GM12878 (cell line): ENCODE measurements at regions not wholly inside any gene's neighbourhood (a gene's known extent, or its start where the extent isn't known, plus 50 kb on each side); places are given as distances from the start of the nearest gene placed in this dataset.

Experiments used
- ATAC-seq: fragments of 200-7000 bp; cut with Tn5 transposase; 3 replicates; pipeline ENCODE4 v1.9.1; 2020; ENCODE audit warnings: mild to moderate bottlenecking, moderate library complexity
- BruUV-seq: library from RNA; stranded (reverse); fragments of 400-500 nt; replicated peaks from 2 replicates; lab custom pipeline; 2021; lab: Mats Ljungman, UMichigan
- CTCF ChIA-PET: fragments of 300-600 bp; sonication (Branson Sonifier 250); formaldehyde crosslinking; extraction: SDS; loops from one replicate; lab custom pipeline; 2021; ENCODE audit warnings: inconsistent platforms; lab: Yijun Ruan, JAX
- POLR2A ChIA-PET: fragments of 350-600 bp; formaldehyde crosslinking; extraction: SDS; loops from one replicate; lab custom pipeline; 2021; ENCODE audit warnings: inconsistent platforms; lab: Charles Lee
- RAD21 ChIA-PET: fragments of 300-600 bp; sonication (Branson Sonifier 250); formaldehyde crosslinking; loops from one replicate; lab custom pipeline; 2023; ENCODE audit warnings: antibody characterized with exemption; ENCODE audit not compliant: unreplicated experiment; lab: Charles Lee
- SMC1A ChIA-PET: fragments of 300-600 bp; sonication (Branson Sonifier 250); formaldehyde crosslinking; loops from one replicate; lab custom pipeline; 2023; ENCODE audit not compliant: unreplicated experiment, uncharacterized antibody; lab: Charles Lee
- DNase-seq: peaks from one replicate; pipeline ENCODE4 v3.0.0-alpha.2; 2011; ENCODE audit warnings: low read depth, low spot score
- FAIRE-seq: peaks from 3 replicates; lab custom pipeline; 2011; peaks lifted over from hg19 to GRCh38; lab: Jason Lieb, UNC
- H2AFZ ChIP-seq: 2 replicates; pipeline ENCODE4 v1.6.0; 2011; ENCODE audit warnings: low read depth, low read length, control low read depth; ENCODE audit not compliant: control insufficient read depth
- H3K27ac ChIP-seq: 2 replicates; pipeline ENCODE4 v1.5.1; 2011; ENCODE audit warnings: control low read depth; ENCODE audit not compliant: control insufficient read depth, insufficient read depth
- H3K27me3 ChIP-seq, 2 experiments: replicated peaks in 1 of 2; 2 replicates each; pipeline versions ENCODE4 v1.6.0 to v1.6.1; 2011; ENCODE audit warnings: low read length in 1 of 2; ENCODE audit not compliant: control insufficient read depth in 2 of 2, insufficient read depth in 2 of 2
- H3K36me3 ChIP-seq, 2 experiments: 2 replicates each; pipeline ENCODE4 v1.5.1; 2011; ENCODE audit warnings: low read length in 1 of 2; ENCODE audit not compliant: control insufficient read depth in 2 of 2, insufficient read depth in 2 of 2
- H3K4me1 ChIP-seq: 2 replicates; pipeline ENCODE4 v1.6.1; 2011; ENCODE audit warnings: mild to moderate bottlenecking, low read length, moderate library complexity, mixed read lengths; ENCODE audit not compliant: control insufficient read depth, insufficient read depth
- H3K4me2 ChIP-seq: 2 replicates; pipeline ENCODE4 v1.6.0; 2011; ENCODE audit warnings: control low read depth; ENCODE audit not compliant: control insufficient read depth, insufficient read depth
- H3K4me3 ChIP-seq: fragments of 200-600 bp; sonication (generic); 2 replicates; pipeline ENCODE4 v1.5.1; 2016
- H3K79me2 ChIP-seq: 2 replicates; pipeline ENCODE4 v1.6.0; 2011; ENCODE audit warnings: low read length; ENCODE audit not compliant: control insufficient read depth, insufficient read depth
- H3K9ac ChIP-seq: 2 replicates; pipeline ENCODE4 v1.8.0; 2011; ENCODE audit warnings: low read length, control low read depth, mixed read lengths; ENCODE audit not compliant: control insufficient read depth, insufficient read depth
- H3K9me3 ChIP-seq: replicated peaks from 3 replicates; pipeline ENCODE4 v1.5.1; 2011; ENCODE audit warnings: mild to moderate bottlenecking, low read length; ENCODE audit not compliant: control insufficient read depth, insufficient read depth
- H4K20me1 ChIP-seq: 2 replicates; pipeline ENCODE4 v1.6.0; 2011; ENCODE audit not compliant: control insufficient read depth, insufficient read depth
- ASH2L ChIP-seq: fragments of 300-600, 200-600 bp; sonication (generic); IDR thresholded peaks from 2 replicates; pipeline ENCODE4 v1.6.1; 2017; ENCODE audit warnings: low read depth, mild to moderate bottlenecking, borderline replicate concordance
- ATF3 ChIP-seq: IDR thresholded peaks from 2 replicates; pipeline ENCODE4 v1.6.1; 2011; ENCODE audit warnings: low read depth, mild to moderate bottlenecking, low read length, moderate library complexity, borderline replicate concordance; ENCODE audit errors: extremely low read depth
- DPF2 ChIP-seq: fragments of 450-650 bp; IDR thresholded peaks from 2 replicates; pipeline ENCODE4 v1.6.1; 2017; ENCODE audit warnings: mild to moderate bottlenecking
- HDAC6 ChIP-seq: fragments of 200-600 bp; sonication (generic); IDR thresholded peaks from one replicate; pipeline ENCODE4 v1.8.0; 2017; ENCODE audit warnings: antibody characterized with exemption; ENCODE audit not compliant: unreplicated experiment
- IRF5 ChIP-seq: fragments of 450-650 bp; IDR thresholded peaks from 2 replicates; pipeline ENCODE4 v1.6.1; 2017; ENCODE audit warnings: borderline replicate concordance
- MEF2A ChIP-seq: IDR thresholded peaks from 2 replicates; pipeline ENCODE4 v1.6.1; 2011; ENCODE audit warnings: low read depth, mild to moderate bottlenecking, low read length, moderate library complexity; ENCODE audit not compliant: insufficient read depth
- NBN ChIP-seq: fragments of 450-650 bp; IDR thresholded peaks from 2 replicates; pipeline ENCODE4 v1.6.1; 2016
- PAX8 ChIP-seq: fragments of 450-650 bp; IDR thresholded peaks from 2 replicates; pipeline ENCODE4 v1.6.1; 2017; ENCODE audit warnings: mild to moderate bottlenecking, moderate library complexity
- POLR2AphosphoS5 ChIP-seq: IDR thresholded peaks from 2 replicates; pipeline ENCODE4 v1.6.1; 2011; ENCODE audit warnings: mild to moderate bottlenecking, low read length, inconsistent platforms
- RFX5 ChIP-seq: IDR thresholded peaks from 2 replicates; pipeline ENCODE4 v1.6.1; 2011; ENCODE audit warnings: low read depth, low read length, improper control_type of control experiment
- RUNX3 ChIP-seq: IDR thresholded peaks from 2 replicates; pipeline ENCODE4 v1.6.1; 2012; ENCODE audit warnings: low read length, inconsistent platforms
- SP1 ChIP-seq: IDR thresholded peaks from one replicate; pipeline ENCODE4 v1.6.1; 2011; ENCODE audit warnings: low read depth, low read length
- SUZ12 ChIP-seq: fragments of 200-600 bp; sonication (generic); IDR thresholded peaks from one replicate; pipeline ENCODE4 v1.6.1; 2018; ENCODE audit warnings: antibody characterized with exemption, mild to moderate bottlenecking; ENCODE audit not compliant: unreplicated experiment
- TCF3 ChIP-seq: IDR thresholded peaks from 2 replicates; pipeline ENCODE4 v1.6.1; 2012; ENCODE audit warnings: low read depth, mild to moderate bottlenecking, low read length, borderline replicate concordance; ENCODE audit not compliant: insufficient read depth
- ZBTB11 ChIP-seq: fragments of 450-650 bp; formaldehyde crosslinking; IDR thresholded peaks from 2 replicates; pipeline ENCODE4 v1.5.0; 2022; ENCODE audit warnings: mild to moderate bottlenecking, missing genetic modification characterization
- WGBS: methylation state at CpG from one replicate; pipeline ENCODE4 v1.1.6; 2016; ENCODE audit warnings: low lambda C conversion rate; ENCODE audit not compliant: insufficient replicate concordance, insufficient coverage; ENCODE audit errors: missing lambda C conversion rate; 5-methylcytosine and 5-hydroxymethylcytosine counted together
- in situ Hi-C: fragments of 300-500 bp; cut with MboI; formaldehyde crosslinking; loops from 9 replicates; pipeline ENCODE4 v1.14.3; 2018; ENCODE audit warnings: mixed read lengths
- intact Hi-C: fragments of 100-400 bp; cut with micrococcal nuclease; formaldehyde crosslinking; loops from one replicate; pipeline ENCODE4 v1.14.2; 2022; ENCODE audit not compliant: unreplicated experiment

DNA sequence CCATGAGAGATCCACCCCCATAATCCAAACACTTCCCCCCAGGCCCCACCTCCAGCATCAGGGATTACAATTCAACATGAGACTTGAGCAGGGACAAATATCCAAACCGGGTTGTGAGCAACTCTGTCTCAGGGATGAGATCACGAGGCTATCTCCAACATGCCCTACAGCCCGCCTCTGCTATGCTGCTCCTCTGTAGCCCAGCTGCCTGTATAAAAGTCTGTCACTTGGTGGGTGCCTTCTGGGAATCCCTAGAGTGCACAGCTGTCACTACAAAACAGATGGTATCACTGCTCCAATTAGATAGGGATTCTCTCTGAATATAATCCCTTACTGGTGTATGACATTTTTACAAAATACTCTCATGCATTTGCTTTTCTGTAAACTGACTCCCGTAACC is 114.9 kb upstream of the NANOS1 start:
- FAIRE-seq: no peak
- RAD21 ChIA-PET: no interaction called here
- no peaks in the 10 kb centered on the region for H4K20me1 ChIP-seq

More for the DNA sequence above, 114.9 kb upstream of the NANOS1 start:
- Histone ChIP-seq H3K79me2 (no peaks in the 10 kb centered on the region), H3K9me3 (no peaks in the 10 kb centered on the region), H3K4me3 (no peak overlapping the region), H3K4me1 (no peaks in the 10 kb centered on the region), H3K9ac (no peak overlapping the region), H3K4me2 (no peak overlapping the region), H3K27me3 (no peaks in the 10 kb centered on the region), H2AFZ (no peak overlapping the region), H3K36me3 (no peaks in the 10 kb centered on the region), H3K27ac (no peak overlapping the region)
- no TSS peak for BruUV-seq
- SMC1A ChIA-PET: no interaction called here
- POLR2A ChIA-PET: no interaction called here
- intact Hi-C loops: no loop called here
- WGBS: 1% methylated on average over 4 of the region's 4 CpGs
- ATAC-seq: no peak
- in situ Hi-C loops: no loop called here
- no peak for DNase-seq
- CTCF ChIA-PET: no interaction called here
- TF ChIP-seq ASH2L (no peak), RFX5 (no peak), DPF2 (no peak), ATF3 (no peak), RUNX3 (no peak), NBN (no peak), MEF2A (no peak), POLR2AphosphoS5 (no peak), PAX8 (no peak), SUZ12 (no peak), TCF3 (no peak), HDAC6 (no peak), ZBTB11 (no peak), SP1 (no peak), IRF5 (no peak)
